Body of pancreas (tissue), 4 donors: ENCODE measurements at regions not wholly inside any gene's neighbourhood (a gene's known extent, or its start where the extent isn't known, plus 50 kb on each side); places are given as distances from the start of the nearest gene placed in this dataset.

Source experiments
- ATAC-seq: fragments of 150-250 bp; one replicate; pipeline ENCODE4 v1.9.1; 2016
- DNase-seq, 4 donors: peaks; one replicate each; pipeline ENCODE4 v3.0.0-alpha.2; 2019
- H3K27ac ChIP-seq, 4 donors: fragments of 200-600 bp; sonication (generic); 1 replicate in 3 of 4; 2 replicates in 1 of 4; pipeline versions ENCODE4 v1.5.1 to v1.6.1; 2016 to 2019; ENCODE audit warnings: mild to moderate bottlenecking in 1 of 4, mixed read lengths in 1 of 4, moderate library complexity in 1 of 4
- H3K27me3 ChIP-seq, 2 donors: fragments of 200-600 bp; sonication (generic); one replicate each; pipeline ENCODE4 v1.6.0; 2016; ENCODE audit warnings: mild to moderate bottlenecking in 1 of 2
- H3K36me3 ChIP-seq, 2 donors: fragments of 200-600 bp; sonication (generic); replicated peaks in 1 of 2; 2 replicates each; pipeline ENCODE4 v1.5.1; 2016; ENCODE audit warnings: low read depth in 2 of 2; ENCODE audit not compliant: insufficient read depth in 1 of 2
- H3K4me1 ChIP-seq: fragments of 200-600 bp; sonication (generic); one replicate; pipeline ENCODE4 v1.6.0; 2016
- H3K4me3 ChIP-seq, 2 donors: fragments of 200-600 bp; sonication (generic); 1 replicate in 1 of 2; 2 replicates in 1 of 2; pipeline ENCODE4 v1.5.1; 2016 to 2019
- H3K9me3 ChIP-seq, 3 donors: fragments of 200-600 bp; sonication (generic); 1 replicate in 2 of 3; 2 replicates in 1 of 3; pipeline ENCODE4 v1.5.1; 2016
- POLR2A ChIP-seq, 3 donors: fragments of 450-650 bp; IDR thresholded peaks; one replicate each; pipeline ENCODE4 v1.6.1; 2016; ENCODE audit warnings: antibody characterized with exemption in 3 of 3, mild to moderate bottlenecking in 2 of 3
- WGBS, 2 donors: methylation state at CpG; one replicate each; pipeline ENCODE4 v1.1.5; 2017; 5-methylcytosine and 5-hydroxymethylcytosine counted together
- intact Hi-C: fragments of 100-400 bp; cut with DNase I; formaldehyde crosslinking; loops from one replicate; pipeline ENCODE4 v1.15.1; 2023
- TF ChIP-seq, protein P1 (sequence below), 7 experiments: fragments of 450-650 bp in 4 of 7; fragments of 200-600 bp in 3 of 7; sonication (generic) in 3 of 7; IDR thresholded peaks; one replicate each; pipeline ENCODE4 v1.5.1; 2016 to 2019; ENCODE audit warnings: antibody characterized with exemption in 7 of 7

DNA sequence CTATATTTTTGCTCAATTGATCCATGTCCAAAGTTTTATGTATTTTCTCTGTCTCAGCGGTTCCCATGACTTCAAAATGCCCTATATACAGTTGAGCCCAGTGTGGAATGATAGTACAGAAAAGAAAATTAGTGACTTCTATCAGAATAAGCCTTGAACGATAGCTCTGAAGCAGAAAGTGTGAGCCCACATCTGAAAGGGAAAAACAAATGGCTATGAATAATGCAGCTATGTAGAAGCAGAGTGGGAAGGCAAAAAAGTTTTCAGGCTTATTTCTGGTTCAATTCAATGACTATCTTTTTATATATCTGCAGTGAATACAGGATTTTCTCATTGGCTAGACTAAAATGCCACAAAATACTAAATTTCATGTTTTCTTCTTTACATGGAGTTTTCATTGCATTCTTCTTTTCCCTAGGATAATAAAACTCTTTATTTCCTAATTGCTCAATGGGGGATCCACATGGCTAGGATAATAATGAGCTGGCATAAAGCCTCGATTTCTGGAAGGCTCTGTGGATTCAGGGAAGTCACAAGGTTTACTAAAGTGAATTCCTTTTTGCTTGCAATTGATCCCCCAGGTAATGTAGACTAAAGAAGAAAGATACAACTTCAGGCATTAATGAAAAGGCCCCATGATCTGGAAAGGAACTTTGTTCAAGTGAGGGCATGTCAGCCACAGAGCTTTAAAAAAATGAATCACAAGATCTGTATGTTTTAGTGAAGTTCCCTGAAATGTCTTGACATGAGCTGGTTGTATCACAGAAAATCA is 377.0 kb upstream of the RIOK2 start:
- intact Hi-C loops: no loop called here
- WGBS, 2 donors: 67% methylated on average over 3 of the region's 3 CpGs
- H3K27me3 ChIP-seq: no peaks in the 10 kb centered on the region
- DNase-seq (no peak), ATAC-seq (no peak)
- no peak overlapping the region for H3K27ac ChIP-seq
- H3K4me3 ChIP-seq: no peak overlapping the region
- H3K9me3 ChIP-seq: no peaks in the 10 kb centered on the region
- TF ChIP-seq, protein P1, sequence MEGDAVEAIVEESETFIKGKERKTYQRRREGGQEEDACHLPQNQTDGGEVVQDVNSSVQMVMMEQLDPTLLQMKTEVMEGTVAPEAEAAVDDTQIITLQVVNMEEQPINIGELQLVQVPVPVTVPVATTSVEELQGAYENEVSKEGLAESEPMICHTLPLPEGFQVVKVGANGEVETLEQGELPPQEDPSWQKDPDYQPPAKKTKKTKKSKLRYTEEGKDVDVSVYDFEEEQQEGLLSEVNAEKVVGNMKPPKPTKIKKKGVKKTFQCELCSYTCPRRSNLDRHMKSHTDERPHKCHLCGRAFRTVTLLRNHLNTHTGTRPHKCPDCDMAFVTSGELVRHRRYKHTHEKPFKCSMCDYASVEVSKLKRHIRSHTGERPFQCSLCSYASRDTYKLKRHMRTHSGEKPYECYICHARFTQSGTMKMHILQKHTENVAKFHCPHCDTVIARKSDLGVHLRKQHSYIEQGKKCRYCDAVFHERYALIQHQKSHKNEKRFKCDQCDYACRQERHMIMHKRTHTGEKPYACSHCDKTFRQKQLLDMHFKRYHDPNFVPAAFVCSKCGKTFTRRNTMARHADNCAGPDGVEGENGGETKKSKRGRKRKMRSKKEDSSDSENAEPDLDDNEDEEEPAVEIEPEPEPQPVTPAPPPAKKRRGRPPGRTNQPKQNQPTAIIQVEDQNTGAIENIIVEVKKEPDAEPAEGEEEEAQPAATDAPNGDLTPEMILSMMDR (IDR thresholded peaks at IDR 0.05): no peak
- TF ChIP-seq POLR2A (IDR thresholded peaks at IDR 0.05): no peak
- no peaks in the 10 kb centered on the region for H3K36me3 ChIP-seq
- no peaks in the 10 kb centered on the region for H3K4me1 ChIP-seq

GRCh38 chr5:97560599-97560993 is 377.5 kb upstream of the RIOK2 start:
- no peak for TF ChIP-seq POLR2A (IDR thresholded peaks at IDR 0.05)
- TF ChIP-seq, protein P1 (IDR thresholded peaks at IDR 0.05): no peak
- ATAC-seq: no peak
- Histone ChIP-seq H3K27ac (no peak overlapping the region), H3K4me3 (no peak overlapping the region), H3K36me3 (no peaks in the 10 kb centered on the region), H3K27me3 (no peaks in the 10 kb centered on the region), H3K4me1 (no peaks in the 10 kb centered on the region), H3K9me3 (no peaks in the 10 kb centered on the region)
- WGBS, 2 donors: 71 to 83% methylated on average over 1 of the region's 1 CpG
- DNase-seq: no peak
- intact Hi-C loops: no loop called here

DNA sequence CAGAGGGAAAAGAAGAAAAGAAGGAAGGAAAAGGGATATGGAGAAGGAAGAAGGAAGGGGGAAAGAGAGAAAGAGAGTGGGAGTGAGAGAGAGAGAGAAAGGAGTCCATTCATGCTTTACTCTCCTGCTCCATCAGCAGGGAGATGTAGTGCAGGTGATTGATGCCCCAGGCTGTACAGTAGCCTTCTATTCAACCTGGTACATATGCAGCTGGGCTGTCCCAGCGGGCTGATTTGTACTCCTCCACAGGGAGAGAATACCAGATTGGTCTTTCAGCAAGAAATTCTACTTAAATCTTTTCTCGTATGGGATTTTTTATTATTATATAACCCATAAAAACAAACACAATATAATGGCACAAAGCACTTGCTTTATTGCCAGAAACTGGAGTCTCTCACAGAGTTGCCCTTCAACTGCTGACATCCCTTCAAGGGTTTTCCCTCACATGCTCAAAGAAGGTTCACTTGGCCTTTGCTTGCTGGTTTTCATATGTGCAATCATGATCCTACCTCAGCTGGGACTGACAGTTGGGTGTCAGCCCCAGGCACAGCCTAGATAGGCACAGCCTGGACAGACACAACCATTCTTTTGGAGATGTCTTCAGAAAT is 380.1 kb upstream of the RIOK2 start:
- Histone ChIP-seq H3K36me3 (no peaks in the 10 kb centered on the region), H3K27me3 (no peaks in the 10 kb centered on the region), H3K9me3 (no peaks in the 10 kb centered on the region), H3K27ac (no peak overlapping the region), H3K4me1 (no peaks in the 10 kb centered on the region), H3K4me3 (no peak overlapping the region)
- no peak for ATAC-seq
- TF ChIP-seq, protein P1 (IDR thresholded peaks at IDR 0.05): no peak
- TF ChIP-seq POLR2A (IDR thresholded peaks at IDR 0.05): no peak
- DNase-seq: no peak
- 74 to 75% methylated on average over 2 of the region's 2 CpGs for WGBS, 2 donors
- intact Hi-C loops: no loop called here

GRCh38 chr5:97568382-97568781 is 385.3 kb upstream of the RIOK2 start:
- ATAC-seq (no peak), DNase-seq (no peak)
- H3K4me1 ChIP-seq: no peaks in the 10 kb centered on the region
- no peak overlapping the region for H3K27ac ChIP-seq
- H3K9me3 ChIP-seq: peaks cover 0 to 11% (median 0%) of the 10 kb centered on the region in 3 donors
- H3K36me3 ChIP-seq: no peaks in the 10 kb centered on the region
- H3K27me3 ChIP-seq: no peaks in the 10 kb centered on the region
- TF ChIP-seq, protein P1 (IDR thresholded peaks at IDR 0.05): no peak
- no peak for TF ChIP-seq POLR2A (IDR thresholded peaks at IDR 0.05)
- H3K4me3 ChIP-seq: no peak overlapping the region
- intact Hi-C loops: no loop called here

GRCh38 chr5:97570242-97570641 is 387.2 kb upstream of the RIOK2 start:
- Histone ChIP-seq H3K36me3 (no peaks in the 10 kb centered on the region), H3K27me3 (no peaks in the 10 kb centered on the region), H3K4me1 (no peaks in the 10 kb centered on the region), H3K4me3 (no peak overlapping the region), H3K9me3 (peaks cover 0 to 11% (median 0%) of the 10 kb centered on the region in 3 donors), H3K27ac (no peak overlapping the region)
- 71 to 87% methylated on average over 1 of the region's 1 CpG for WGBS, 2 donors
- intact Hi-C loops: no loop called here
- no peak for ATAC-seq
- no peak for TF ChIP-seq POLR2A (IDR thresholded peaks at IDR 0.05)
- DNase-seq: no peak
